RWPE2 (cell line): ENCODE measurements at regions not wholly inside any gene's neighbourhood (a gene's known extent, or its start where the extent isn't known, plus 50 kb on each side); places are given as distances from the start of the nearest gene placed in this dataset.

Experiments
- ATAC-seq: fragments of 200-7000 bp; cut with Tn5 transposase; 3 replicates; pipeline ENCODE4 v1.9.1; 2021; ENCODE audit warnings: low read depth
- DNase-seq: peaks from one replicate; pipeline ENCODE4 v3.0.0-alpha.2; 2020; ENCODE audit warnings: low spot score
- H3K27ac ChIP-seq: fragments of 450-650 bp; 2 replicates; pipeline ENCODE4 v1.5.1; 2017; ENCODE audit warnings: mild to moderate bottlenecking; ENCODE audit not compliant: poor library complexity, severe bottlenecking
- H3K27me3 ChIP-seq: fragments of 250-450 bp; sonication (Bioruptor Pico); 2 replicates; pipeline ENCODE4 v1.5.1; 2021; ENCODE audit warnings: mild to moderate bottlenecking, moderate library complexity; ENCODE audit not compliant: insufficient read depth, poor library complexity, severe bottlenecking
- H3K36me3 ChIP-seq: fragments of 250-450 bp; sonication (Bioruptor Pico); 2 replicates; pipeline ENCODE4 v1.5.1; 2020; ENCODE audit warnings: low read depth, mild to moderate bottlenecking, moderate library complexity
- H3K4me1 ChIP-seq: fragments of 250-450 bp; sonication (Bioruptor Pico); 2 replicates; pipeline ENCODE4 v1.5.1; 2021; ENCODE audit warnings: mild to moderate bottlenecking, moderate library complexity; ENCODE audit not compliant: insufficient read depth, poor library complexity, severe bottlenecking
- H3K4me3 ChIP-seq: fragments of 250-450 bp; sonication (Bioruptor Pico); 2 replicates; pipeline ENCODE4 v1.5.1; 2021; ENCODE audit warnings: mild to moderate bottlenecking, moderate library complexity; ENCODE audit not compliant: severe bottlenecking
- H3K9me3 ChIP-seq: fragments of 250-450 bp; sonication (Bioruptor Pico); 2 replicates; pipeline ENCODE4 v1.5.1; 2021; ENCODE audit warnings: mild to moderate bottlenecking, moderate library complexity; ENCODE audit not compliant: severe bottlenecking
- CTCF ChIP-seq: fragments of 450-650 bp; IDR thresholded peaks from one replicate; pipeline ENCODE4 v1.5.1; 2017; ENCODE audit warnings: mild to moderate bottlenecking, moderate library complexity; ENCODE audit not compliant: poor library complexity, severe bottlenecking

GRCh38 chr12:27382924-27383323 is 50.3 kb downstream of the BMAL2 start:
- TF ChIP-seq CTCF = no peak
- ATAC-seq (no peak), DNase-seq (no peak)
- no peaks in the 10 kb centered on the region for H3K4me1 ChIP-seq
- H3K36me3 ChIP-seq = peaks cover 18% of the 10 kb centered on the region; the same call in 1 of the 2 replicates
- no peaks in the 10 kb centered on the region for H3K9me3 ChIP-seq
- H3K4me3 ChIP-seq = no peak overlapping the region
- H3K27me3 ChIP-seq = no peaks in the 10 kb centered on the region
- no peak overlapping the region for H3K27ac ChIP-seq

- peak overlapping the region; percentile 37 for H3K27ac ChIP-seq
- peak; percentile 80 for ATAC-seq
- peak; percentile 80 for TF ChIP-seq CTCF
Measured at GRCh38 chr12:27383429-27384260, 51.0 kb downstream of the BMAL2 start.

GRCh38 chr12:27384261-27384590 is 51.6 kb downstream of the BMAL2 start:
- Histone ChIP-seq H3K4me3 (no peak overlapping the region), H3K4me1 (no peaks in the 10 kb centered on the region), H3K9me3 (no peaks in the 10 kb centered on the region), H3K27me3 (no peaks in the 10 kb centered on the region), H3K27ac (no peak overlapping the region), H3K36me3 (peaks cover 21% of the 10 kb centered on the region; the same call in 1 of the 2 replicates)
- DNase-seq (no peak), ATAC-seq (no peak)
- TF ChIP-seq CTCF = peak; percentile 48

More at GRCh38 chr12:27383429-27384260, 51.0 kb downstream of the BMAL2 start:
- Histone ChIP-seq H3K9me3 (no peaks in the 10 kb centered on the region), H3K36me3 (peaks cover 18% of the 10 kb centered on the region; the same call in 1 of the 2 replicates), H3K4me3 (no peak overlapping the region), H3K27me3 (no peaks in the 10 kb centered on the region), H3K4me1 (no peaks in the 10 kb centered on the region)
- peak; percentile 47 for DNase-seq

- ATAC-seq = no peak
- Histone ChIP-seq H3K27me3 (no peaks in the 10 kb centered on the region), H3K36me3 (peaks cover 28% of the 10 kb centered on the region; the same call in 1 of the 2 replicates), H3K27ac (no peak overlapping the region), H3K4me1 (no peaks in the 10 kb centered on the region), H3K9me3 (no peaks in the 10 kb centered on the region), H3K4me3 (no peak overlapping the region)
- no peak for DNase-seq
- no peak for TF ChIP-seq CTCF
Measured at GRCh38 chr12:27385766-27386564, 53.3 kb downstream of the BMAL2 start.
